SKM-1 treated with dmso at 0.1 percent for 144 hours (cell line): ENCODE measurements at regions not wholly inside any gene's neighbourhood (a gene's known extent, or its start where the extent isn't known, plus 50 kb on each side); places are given as distances from the start of the nearest gene placed in this dataset.
A peak's percentile ranks its signal among the peaks of the same experiment; 100 is the strongest.

Source experiments
- DNase-seq: peaks from one replicate; lab custom pipeline; 2025; ENCODE audit not compliant: unreplicated experiment; lab: John Stamatoyannopoulos, UW

DNA sequence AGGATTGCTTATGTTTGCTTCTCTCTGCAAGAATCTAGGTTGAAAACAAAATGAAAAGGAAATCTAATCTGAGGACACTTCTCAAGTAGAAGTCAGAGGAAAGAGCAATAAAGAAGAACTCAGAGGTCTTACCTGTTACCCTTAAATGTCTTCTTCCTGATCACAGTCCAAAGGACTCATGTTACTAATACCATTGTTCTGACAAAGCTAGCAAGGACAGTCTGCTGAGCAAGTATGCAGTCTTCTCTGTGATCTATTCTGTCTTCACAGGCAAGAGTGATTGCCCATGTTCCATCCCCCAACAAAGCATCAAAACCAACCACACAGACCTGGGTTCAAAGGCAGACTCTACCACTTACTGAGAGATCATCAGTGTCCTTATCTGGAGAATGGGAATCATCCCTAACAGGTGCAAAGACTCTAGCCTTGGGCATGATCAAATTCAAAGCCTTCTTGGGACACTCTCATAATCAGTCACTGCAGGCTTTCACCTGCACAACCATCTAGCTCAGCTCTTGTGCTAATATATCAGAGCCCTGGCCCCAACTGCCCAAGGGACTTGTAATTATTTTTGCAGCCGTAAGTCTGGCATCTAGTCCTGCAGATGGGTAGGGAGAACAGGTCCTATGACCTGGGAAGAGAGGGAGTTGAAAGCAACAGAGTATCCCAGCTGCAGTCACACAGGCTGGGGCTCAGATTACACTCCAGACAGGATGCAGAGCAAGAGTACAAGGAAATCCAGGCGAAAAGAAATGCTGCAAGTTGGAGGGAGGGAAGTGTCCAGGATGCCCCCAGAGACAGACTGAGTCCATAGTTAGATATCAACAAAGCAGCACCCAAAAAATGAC, 97.9 kb upstream of the NUDT4 start:
- no peak for DNase-seq

GRCh38 chr12:93287149-93287548, 90.6 kb upstream of the NUDT4 start:
- DNase-seq = no peak

DNA sequence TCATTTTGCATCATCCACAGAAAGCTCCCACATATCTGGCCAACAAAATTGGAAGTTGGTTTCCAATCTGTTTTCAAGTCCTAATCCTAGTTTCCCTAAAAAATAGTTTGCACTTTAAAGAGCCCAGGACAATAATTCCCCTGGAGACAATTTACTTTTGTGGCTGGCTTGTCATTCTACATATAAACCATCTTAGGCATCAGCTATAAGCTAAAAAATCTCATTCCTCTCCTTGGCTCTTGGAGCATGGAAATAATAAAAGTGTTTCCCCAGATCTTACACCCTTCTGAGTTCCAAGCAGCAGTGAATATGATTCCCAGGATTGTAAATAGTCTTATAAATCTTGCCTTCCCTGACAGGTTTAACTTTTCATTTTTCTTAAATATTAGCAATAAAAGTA, 89.1 kb upstream of the NUDT4 start:
- no peak for DNase-seq

- no peak for DNase-seq
These were observed 87.3 kb upstream of the NUDT4 start for GRCh38 chr12:93290391-93290790.

DNA sequence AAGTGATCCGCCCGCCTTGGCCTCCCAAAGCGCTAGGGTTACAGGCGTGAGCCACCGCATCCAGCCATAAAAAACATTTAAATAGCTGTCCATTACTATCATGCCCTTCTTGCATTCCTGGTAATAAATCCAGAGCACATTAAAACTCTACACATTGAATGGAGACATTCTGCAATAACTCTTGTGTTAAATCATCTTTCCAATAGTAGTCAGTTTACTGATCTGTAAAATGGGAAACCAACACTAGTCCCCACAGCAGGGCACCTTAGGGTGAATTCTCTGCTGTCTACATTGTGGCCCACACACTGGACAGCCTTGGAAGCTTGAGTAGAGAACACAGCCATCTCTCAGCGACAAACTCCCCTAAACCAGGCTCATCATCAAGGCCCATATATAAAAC, 85.5 kb upstream of the NUDT4 start:
- no peak for DNase-seq

- no peak for DNase-seq
These were observed 84.8 kb upstream of the NUDT4 start for GRCh38 chr12:93292731-93293566.

DNA sequence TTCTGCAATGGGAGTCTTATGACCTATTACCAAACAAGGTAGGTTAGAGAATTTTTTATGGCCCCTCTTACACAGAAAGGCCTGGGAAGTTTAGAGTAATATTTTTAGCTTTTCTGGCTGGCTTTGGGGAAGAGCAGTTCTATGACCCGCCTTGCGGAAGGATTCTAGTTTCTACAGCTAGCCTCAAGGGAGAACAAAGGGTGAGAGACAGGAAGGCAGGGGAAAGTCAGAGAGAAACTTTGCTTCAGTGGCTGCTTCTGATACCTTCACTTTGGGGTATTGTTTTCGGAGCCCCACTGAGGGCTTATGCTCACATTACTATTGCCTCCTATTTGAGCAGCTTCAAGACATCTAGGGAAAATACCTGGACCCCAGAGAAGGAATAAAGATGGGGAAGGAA, 80.7 kb upstream of the NUDT4 start:
- no peak for DNase-seq

DNA sequence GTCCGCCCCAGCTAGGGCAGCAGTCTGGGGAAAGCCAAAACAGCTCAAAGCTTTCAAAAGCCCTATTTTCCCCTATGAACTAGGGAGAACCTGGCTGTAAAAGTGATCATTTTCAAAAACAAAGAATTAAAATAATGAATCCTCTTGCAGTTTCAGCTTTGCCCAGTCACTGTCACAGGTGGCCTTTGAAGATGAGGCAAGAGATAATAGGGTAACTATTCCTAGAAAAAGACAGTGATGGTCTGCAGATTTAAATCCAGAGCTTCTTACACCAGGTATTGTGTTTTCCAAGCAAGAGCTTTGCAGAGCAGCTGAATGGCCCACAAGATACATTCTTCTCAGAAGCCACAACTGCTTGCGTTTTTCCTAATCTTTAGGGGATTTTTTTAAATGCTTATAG, 80.2 kb upstream of the NUDT4 start:
- DNase-seq = no peak

DNA sequence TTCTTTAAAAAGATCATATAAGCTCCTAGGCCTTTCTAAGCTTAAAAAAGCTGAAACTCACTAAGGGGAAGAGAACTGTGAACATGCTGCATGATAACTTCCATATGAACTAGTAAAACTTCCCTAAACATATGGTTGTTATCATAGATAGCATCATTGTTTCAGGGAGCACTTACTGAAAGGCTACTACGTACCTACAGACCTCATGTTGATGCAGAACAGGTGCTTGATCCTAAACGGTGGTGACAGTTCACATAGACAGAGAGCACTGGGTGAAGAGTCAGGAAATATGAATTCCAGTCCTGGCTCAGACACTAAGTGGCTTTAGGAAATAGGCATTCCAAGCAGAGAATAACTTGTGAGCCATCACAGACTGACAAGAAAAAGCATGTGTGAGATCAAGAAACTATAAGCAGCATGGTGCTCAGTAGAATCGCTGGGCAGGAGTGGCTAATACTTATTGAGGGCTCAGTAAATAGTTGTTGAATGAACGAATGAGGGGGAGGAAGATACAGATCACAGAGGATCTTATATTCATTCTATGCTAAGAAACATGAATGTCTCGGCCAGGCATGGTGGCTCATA, 78.4 kb upstream of the NUDT4 start:
- DNase-seq = no peak

- DNase-seq = no peak
These were observed 77.1 kb upstream of the NUDT4 start for GRCh38 chr12:93300611-93301021.

DNA sequence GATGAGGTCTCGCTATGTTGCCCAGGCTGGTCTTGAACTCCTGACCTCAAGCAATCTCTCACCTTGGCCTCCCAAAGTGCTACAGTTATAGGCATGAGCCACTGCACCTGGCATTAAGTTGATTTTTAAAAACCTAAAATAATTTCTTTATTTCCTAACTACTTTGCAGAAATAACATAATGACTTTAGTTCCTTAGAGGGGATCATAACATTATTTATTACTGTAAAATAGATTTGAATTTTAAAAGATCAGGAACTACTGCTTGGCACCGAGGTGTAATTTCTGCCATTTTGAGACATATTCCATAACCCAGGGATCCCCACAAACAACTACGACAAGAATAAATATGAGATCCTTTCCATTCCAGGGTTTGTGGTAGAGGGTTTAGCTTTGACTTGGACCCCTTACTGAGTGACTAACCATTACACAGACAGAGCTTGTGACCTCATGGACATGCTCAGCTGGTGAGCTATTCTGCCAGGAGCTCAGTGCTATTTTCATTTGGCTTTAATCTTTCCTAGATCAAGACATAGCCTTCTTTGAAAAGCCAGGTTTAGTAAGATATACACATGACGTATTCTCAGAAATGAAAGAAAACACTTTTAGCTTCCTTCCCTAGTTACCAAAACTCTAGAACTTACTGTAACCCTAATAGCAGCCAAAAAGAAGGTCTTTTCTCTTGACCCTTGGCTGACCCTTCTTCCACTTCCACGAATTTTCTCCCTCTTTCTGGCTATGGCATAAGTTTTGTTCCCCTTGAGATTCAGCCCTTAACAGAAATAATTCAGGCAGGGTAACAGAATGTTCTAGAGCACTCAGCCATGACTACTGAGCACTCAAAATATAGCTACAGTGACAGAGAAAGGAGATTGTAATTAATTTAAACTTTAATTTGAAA, 75.1 kb upstream of the NUDT4 start:
- no peak for DNase-seq

DNA sequence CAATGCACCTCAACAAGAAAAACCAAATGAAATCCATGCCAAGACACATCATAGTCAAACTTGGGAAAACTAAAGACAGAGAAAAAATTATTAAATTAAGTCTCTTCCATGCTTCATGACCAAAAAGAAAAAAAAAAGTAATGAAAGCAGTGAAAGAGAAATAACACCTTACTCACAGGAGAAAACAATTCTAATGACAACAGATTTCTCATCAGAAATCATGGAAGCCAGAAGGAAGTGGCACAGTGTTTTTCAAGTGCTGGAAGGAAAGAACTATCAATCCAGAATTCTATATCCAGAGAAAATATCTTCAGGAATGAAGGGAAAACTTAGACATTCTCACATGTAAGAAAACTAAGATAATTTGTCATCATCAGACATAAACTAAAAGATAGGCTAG, 71.1 kb upstream of the NUDT4 start:
- no peak for DNase-seq

GRCh38 chr12:93308281-93308680, 69.4 kb upstream of the NUDT4 start:
- no peak for DNase-seq

- DNase-seq = no peak
These were observed 65.9 kb upstream of the NUDT4 start for GRCh38 chr12:93311827-93312226.

DNA sequence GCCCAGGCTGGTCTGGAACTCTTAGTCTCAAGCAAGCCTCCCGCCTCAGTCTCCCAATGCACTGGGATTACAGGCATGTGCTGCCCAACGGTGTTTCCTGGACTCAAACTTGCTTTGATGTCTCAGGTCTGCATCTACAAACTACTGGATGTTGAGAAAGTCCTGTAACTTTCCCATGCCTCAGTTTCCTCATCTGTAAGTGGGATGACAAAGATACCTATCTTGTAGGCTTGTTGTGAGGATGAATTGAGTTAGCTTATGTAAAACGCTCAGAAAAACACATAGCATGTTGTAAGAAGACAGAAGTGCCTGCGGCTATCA, 63.6 kb upstream of the NUDT4 start:
- DNase-seq = no peak

DNA sequence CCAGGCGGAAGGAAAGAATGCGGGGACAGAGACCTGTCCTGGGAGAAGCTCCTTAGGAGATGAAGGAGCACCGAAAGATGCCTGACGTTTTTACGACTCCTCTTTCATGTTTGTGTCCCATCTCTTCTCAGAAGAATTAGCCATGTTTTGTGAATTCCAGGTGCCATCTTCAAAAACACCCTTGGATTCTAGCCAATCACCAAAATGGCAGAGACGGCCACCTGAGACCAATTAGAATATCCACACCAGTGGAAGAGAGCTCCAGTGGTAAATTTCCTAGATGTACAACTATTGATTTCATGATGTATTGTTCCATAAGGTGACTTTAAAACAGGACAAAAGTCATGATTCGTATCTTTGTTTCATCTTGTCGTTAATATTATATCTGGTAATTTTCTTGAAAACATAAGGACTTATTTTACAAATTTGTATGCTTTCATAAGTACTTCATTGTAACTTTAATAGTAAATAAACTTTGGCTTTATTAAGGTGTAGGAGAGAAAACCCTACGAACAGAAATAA, 62.3 kb upstream of the NUDT4 start:
- no peak for DNase-seq

- DNase-seq = no peak
These were observed 61.7 kb upstream of the NUDT4 start for GRCh38 chr12:93315907-93316622.

DNA sequence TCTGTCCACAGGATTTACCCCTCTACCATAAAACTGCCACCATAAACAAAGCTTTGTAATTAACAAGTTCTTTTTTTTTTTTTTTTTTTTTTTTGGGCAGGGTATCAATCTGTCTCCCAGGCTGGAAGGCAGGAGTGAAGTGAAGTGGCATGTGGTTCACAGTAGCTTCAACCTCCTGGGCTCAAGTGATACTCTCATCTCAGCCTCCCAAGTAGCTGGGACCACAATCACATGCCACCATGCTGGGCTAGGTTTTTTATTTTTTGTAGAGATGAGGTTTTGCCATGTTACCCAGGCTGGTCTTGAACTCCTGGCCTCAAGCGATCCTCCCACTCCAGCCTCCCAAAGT, 61.1 kb upstream of the NUDT4 start:
- no peak for DNase-seq

DNA sequence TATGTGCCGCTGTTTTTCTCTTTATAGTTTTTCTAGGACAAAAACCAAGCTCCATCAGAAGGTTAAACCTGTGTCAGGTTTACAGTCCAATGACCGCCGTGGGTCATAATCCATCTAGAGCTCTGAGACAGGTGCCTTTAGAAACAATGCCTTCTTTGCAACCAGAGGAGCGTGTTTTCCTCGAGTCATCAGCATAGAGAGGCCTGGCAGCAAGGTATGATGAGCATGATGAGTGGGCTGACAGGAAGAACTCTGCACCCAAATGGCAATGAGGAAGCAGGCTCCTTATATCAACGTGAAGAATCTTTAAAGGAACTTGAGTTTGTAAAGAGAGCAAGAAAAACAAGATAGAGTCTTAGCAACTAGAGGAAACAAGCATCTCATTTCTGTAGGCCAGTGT, 60.5 kb upstream of the NUDT4 start:
- peak; percentile 5 for DNase-seq
